ENCODE measurements at regions not wholly inside any gene's neighbourhood (a gene's known extent, or its start where the extent isn't known, plus 50 kb on each side); places are given as distances from the start of the nearest gene placed in this dataset.

DNA sequence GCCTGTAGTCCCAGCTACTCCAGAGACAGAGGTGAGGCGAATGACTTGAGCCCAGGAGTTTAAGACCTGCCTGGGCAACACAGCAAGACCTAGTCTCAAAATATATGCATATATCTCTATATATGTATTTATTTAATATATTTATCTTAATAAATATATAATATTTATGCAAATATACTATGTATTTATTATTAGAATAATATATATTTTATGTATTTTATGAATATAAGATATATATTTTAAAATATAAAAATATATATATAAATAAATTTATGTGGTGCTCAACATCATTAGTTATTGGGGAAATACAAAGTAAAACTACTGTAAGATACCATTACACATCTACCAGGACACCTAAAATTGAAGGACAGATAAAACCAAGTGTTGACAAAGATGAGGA is 58.1 kb upstream of the IPO5 start:
- in situ Hi-C loops (cut with MboI): no loop called here
- CTCF ChIA-PET (ENCODE audit: low intra/inter-chr PET ratio): no interaction called here
- BruUV-seq (replicated peaks): no TSS peak

DNA sequence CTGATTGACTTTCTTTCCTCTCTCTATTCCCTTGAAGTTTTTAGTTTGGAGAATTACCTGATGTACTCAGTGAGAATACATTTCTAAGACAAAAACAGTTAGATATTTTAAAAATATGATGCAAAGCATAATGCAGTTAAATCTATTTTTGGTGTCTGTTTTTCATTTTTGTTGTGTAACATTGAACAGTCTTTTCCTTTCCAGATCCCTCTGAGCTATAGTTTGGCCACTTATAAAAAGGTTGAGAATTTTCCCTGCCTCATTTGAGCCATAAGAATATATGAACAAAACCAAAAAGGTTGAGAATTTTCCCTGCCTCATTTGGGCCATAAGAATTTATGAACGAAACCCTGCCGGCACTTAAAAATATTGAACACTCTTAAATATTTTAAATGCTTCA is 57.0 kb upstream of the IPO5 start:
- Histone ChIP-seq H4K20me1 (replicated peaks; ENCODE audit: control insufficient read depth, insufficient read depth, low read length) (no peaks in the 10 kb centered on the region), H3K79me2 (ENCODE audit: control insufficient read depth, insufficient read depth, low read length) (no peaks in the 10 kb centered on the region), H3K4me1 (replicated peaks in 1 of 2; ENCODE audit: control insufficient read depth in 2 of 2, insufficient read depth in 2 of 2, low read length in 2 of 2) (no peaks in the 10 kb centered on the region), H3K36me3 (ENCODE audit: control insufficient read depth, insufficient read depth, low read length) (no peaks in the 10 kb centered on the region), H2AFZ (ENCODE audit: low read depth, low read length) (no peak overlapping the region), H3K4me3 (no peak overlapping the region), H3K27me3 (ENCODE audit: control insufficient read depth in 2 of 2, insufficient read depth in 2 of 2, low read length in 2 of 2) (no peaks in the 10 kb centered on the region), H3K4me2 (ENCODE audit: insufficient read depth, low read length) (no peak overlapping the region), H3K9me1 (ENCODE audit: control insufficient read depth, insufficient read depth, low read length) (no peaks in the 10 kb centered on the region), H3K27ac (ENCODE audit: extremely low read depth, low read depth, low read length) (no peak overlapping the region), H3K9me3 (replicated peaks; ENCODE audit: control insufficient read depth, insufficient read depth, low read depth, low read length) (no peaks in the 10 kb centered on the region), H3K9ac (ENCODE audit: insufficient read depth in 1 of 2, low read depth in 2 of 2, low read length in 2 of 2) (no peak overlapping the region)
- WGBS (ENCODE audit: insufficient coverage, low coverage, missing lambda C conversion rate): 9% methylated on average over 2 of the region's 2 CpGs
- ChIA-PET CTCF (ENCODE audit: low intra/inter-chr PET ratio) (no interaction called here), POLR2A (no interaction called here)
- FAIRE-seq (no peak), ATAC-seq (no peak), DNase-seq (ENCODE audit: extremely low read depth in 1 of 4, low spot score in 3 of 4) (no peak)
- BruUV-seq (replicated peaks): no TSS peak
- TF ChIP-seq, protein P1, sequence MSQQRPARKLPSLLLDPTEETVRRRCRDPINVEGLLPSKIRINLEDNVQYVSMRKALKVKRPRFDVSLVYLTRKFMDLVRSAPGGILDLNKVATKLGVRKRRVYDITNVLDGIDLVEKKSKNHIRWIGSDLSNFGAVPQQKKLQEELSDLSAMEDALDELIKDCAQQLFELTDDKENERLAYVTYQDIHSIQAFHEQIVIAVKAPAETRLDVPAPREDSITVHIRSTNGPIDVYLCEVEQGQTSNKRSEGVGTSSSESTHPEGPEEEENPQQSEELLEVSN (IDR thresholded peaks at IDR 0.05; ENCODE audit: borderline replicate concordance in 1 of 2, extremely low read depth in 1 of 2, insufficient read depth in 1 of 2, insufficient read length in 1 of 2, low read depth in 1 of 2, low read length in 1 of 2, poor library complexity in 1 of 2, severe bottlenecking in 1 of 2): no peak
- intact Hi-C loops (cut with micrococcal nuclease): no loop called here
- in situ Hi-C loops (cut with MboI): no loop called here

More for the DNA sequence above, 58.1 kb upstream of the IPO5 start:
- DNase-seq (ENCODE audit: extremely low read depth in 1 of 4, low spot score in 3 of 4) (no peak), FAIRE-seq (no peak), ATAC-seq (no peak)
- Histone ChIP-seq H3K9me3 (replicated peaks; ENCODE audit: control insufficient read depth, insufficient read depth, low read depth, low read length) (no peaks in the 10 kb centered on the region), H3K27ac (ENCODE audit: extremely low read depth, low read depth, low read length) (no peak overlapping the region), H3K79me2 (ENCODE audit: control insufficient read depth, insufficient read depth, low read length) (no peaks in the 10 kb centered on the region), H3K36me3 (ENCODE audit: control insufficient read depth, insufficient read depth, low read length) (no peaks in the 10 kb centered on the region), H3K27me3 (ENCODE audit: control insufficient read depth in 2 of 2, insufficient read depth in 2 of 2, low read length in 2 of 2) (no peaks in the 10 kb centered on the region), H3K9me1 (ENCODE audit: control insufficient read depth, insufficient read depth, low read length) (no peaks in the 10 kb centered on the region), H3K9ac (ENCODE audit: insufficient read depth in 1 of 2, low read depth in 2 of 2, low read length in 2 of 2) (no peak overlapping the region), H2AFZ (ENCODE audit: low read depth, low read length) (no peak overlapping the region), H3K4me3 (no peak overlapping the region), H3K4me2 (ENCODE audit: insufficient read depth, low read length) (no peak overlapping the region), H3K4me1 (replicated peaks in 1 of 2; ENCODE audit: control insufficient read depth in 2 of 2, insufficient read depth in 2 of 2, low read length in 2 of 2) (no peaks in the 10 kb centered on the region), H4K20me1 (replicated peaks; ENCODE audit: control insufficient read depth, insufficient read depth, low read length) (no peaks in the 10 kb centered on the region)
- intact Hi-C loops (cut with micrococcal nuclease): no loop called here
- POLR2A ChIA-PET: no interaction called here
- TF ChIP-seq, protein P2, sequence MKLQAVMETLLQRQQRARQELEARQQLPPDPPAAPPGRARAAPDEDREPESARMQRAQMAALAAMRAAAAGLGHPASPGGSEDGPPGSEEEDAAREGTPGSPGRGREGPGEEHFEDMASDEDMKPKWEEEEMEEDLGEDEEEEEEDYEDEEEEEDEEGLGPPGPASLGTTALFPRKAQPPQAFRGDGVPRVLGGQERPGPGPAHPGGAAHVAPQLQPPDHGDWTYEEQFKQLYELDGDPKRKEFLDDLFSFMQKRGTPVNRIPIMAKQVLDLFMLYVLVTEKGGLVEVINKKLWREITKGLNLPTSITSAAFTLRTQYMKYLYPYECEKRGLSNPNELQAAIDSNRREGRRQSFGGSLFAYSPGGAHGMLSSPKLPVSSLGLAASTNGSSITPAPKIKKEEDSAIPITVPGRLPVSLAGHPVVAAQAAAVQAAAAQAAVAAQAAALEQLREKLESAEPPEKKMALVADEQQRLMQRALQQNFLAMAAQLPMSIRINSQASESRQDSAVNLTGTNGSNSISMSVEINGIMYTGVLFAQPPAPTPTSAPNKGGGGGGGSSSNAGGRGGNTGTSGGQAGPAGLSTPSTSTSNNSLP (IDR thresholded peaks at IDR 0.05; ENCODE audit: borderline replicate concordance, low read depth, low read length): no peak
- no peak for TF ChIP-seq CBFB (CRISPR knock-in tag; IDR thresholded peaks at IDR 0.05)
- TF ChIP-seq POLR2G (IDR thresholded peaks at IDR 0.05; ENCODE audit: low read depth, low read length): no peak
- TF ChIP-seq TFAM (CRISPR knock-in tag; conservative IDR thresholded peaks at IDR 0.05): no peak
- TF ChIP-seq NR4A1 (CRISPR knock-in tag; IDR thresholded peaks at IDR 0.05): no peak
- no peak for TF ChIP-seq NR4A1 (tag; IDR thresholded peaks at IDR 0.05)
- TF ChIP-seq ZNF384 (IDR thresholded peaks at IDR 0.05; ENCODE audit: low read depth, low read length): no peak
- WGBS (ENCODE audit: insufficient coverage, low coverage, missing lambda C conversion rate): 22% methylated on average over 1 of the region's 1 CpG

Data from K562 (cell line).